ENCODE measurements at regions not wholly inside any gene's neighbourhood (a gene's known extent, or its start where the extent isn't known, plus 50 kb on each side); places are given as distances from the start of the nearest gene placed in this dataset.

DNA sequence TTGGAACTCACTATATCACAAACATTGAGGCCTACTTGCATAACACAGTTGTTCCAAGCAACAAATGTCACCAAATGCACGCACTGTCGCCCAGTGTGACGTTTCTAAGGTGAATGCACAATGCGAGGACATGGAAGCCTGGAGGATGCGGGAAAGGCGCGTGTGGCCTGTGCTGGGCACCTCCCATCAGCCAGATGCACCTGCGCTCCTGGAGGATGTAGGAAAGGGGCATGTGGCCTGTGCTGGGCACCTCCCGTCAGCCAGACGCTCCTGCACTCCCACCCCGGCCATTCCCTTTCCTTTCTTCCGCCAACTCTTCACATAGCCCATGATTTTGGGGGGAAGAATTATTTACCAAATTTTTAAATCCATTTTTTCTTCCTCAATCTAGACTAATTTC, 202.4 kb upstream of the SOX1 start:
- H3K4me3 Mint-ChIP-seq, result no peak overlapping the region
- peaks cover 42% of the 10 kb centered on the region for H3K27me3 Mint-ChIP-seq (ENCODE audit: low read depth, poor library complexity)

DNA sequence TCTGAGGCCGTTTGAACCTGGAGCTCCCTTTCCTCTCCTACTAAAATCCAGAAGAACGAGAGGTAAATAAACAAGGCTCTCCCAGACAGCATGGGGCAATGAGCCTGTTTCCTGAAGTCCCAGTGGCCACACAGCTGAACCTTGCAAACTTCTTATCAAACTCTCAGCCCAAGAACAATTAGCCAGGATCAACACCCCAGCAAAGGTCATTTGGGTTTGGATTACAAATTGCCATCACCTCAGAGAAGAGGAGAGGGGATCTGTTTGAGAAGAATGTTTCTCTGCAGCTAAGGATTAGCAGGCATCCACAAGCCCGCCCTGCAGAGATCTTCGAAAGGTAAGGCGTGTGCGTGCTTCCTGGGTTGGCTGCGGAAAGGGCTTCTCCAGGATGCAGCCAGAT, 201.9 kb upstream of the SOX1 start:
- Mint-ChIP-seq H3K36me3 (ENCODE audit: low read depth) (no peaks in the 10 kb centered on the region), H3K27me3 (ENCODE audit: low read depth, poor library complexity) (peaks cover 46% of the 10 kb centered on the region), H3K27ac (no peak overlapping the region), H3K9me3 (peaks cover 37% of the 10 kb centered on the region), H3K4me1 (peaks cover 14% of the 10 kb centered on the region), H3K4me3 (no peak overlapping the region)
- DNase-seq, result no peak
- TF ChIP-seq, protein P1, sequence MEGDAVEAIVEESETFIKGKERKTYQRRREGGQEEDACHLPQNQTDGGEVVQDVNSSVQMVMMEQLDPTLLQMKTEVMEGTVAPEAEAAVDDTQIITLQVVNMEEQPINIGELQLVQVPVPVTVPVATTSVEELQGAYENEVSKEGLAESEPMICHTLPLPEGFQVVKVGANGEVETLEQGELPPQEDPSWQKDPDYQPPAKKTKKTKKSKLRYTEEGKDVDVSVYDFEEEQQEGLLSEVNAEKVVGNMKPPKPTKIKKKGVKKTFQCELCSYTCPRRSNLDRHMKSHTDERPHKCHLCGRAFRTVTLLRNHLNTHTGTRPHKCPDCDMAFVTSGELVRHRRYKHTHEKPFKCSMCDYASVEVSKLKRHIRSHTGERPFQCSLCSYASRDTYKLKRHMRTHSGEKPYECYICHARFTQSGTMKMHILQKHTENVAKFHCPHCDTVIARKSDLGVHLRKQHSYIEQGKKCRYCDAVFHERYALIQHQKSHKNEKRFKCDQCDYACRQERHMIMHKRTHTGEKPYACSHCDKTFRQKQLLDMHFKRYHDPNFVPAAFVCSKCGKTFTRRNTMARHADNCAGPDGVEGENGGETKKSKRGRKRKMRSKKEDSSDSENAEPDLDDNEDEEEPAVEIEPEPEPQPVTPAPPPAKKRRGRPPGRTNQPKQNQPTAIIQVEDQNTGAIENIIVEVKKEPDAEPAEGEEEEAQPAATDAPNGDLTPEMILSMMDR (IDR thresholded peaks at IDR 0.05), result no peak

More for the DNA sequence above, 202.4 kb upstream of the SOX1 start:
- Mint-ChIP-seq H3K4me1 (peaks cover 19% of the 10 kb centered on the region), H3K27ac (no peak overlapping the region), H3K9me3 (peaks cover 37% of the 10 kb centered on the region), H3K36me3 (ENCODE audit: low read depth) (no peaks in the 10 kb centered on the region)
- TF ChIP-seq, protein P1 (IDR thresholded peaks at IDR 0.05), result no peak
- DNase-seq, result no peak

- Mint-ChIP-seq H3K4me1 (peaks cover 8% of the 10 kb centered on the region), H3K27ac (no peak overlapping the region), H3K4me3 (no peak overlapping the region), H3K27me3 (ENCODE audit: low read depth, poor library complexity) (peaks cover 45% of the 10 kb centered on the region), H3K36me3 (ENCODE audit: low read depth) (no peaks in the 10 kb centered on the region), H3K9me3 (peaks cover 31% of the 10 kb centered on the region)
- TF ChIP-seq, protein P1 (IDR thresholded peaks at IDR 0.05), result no peak
- no peak for DNase-seq
These were observed 201.1 kb upstream of the SOX1 start for GRCh38 chr13:111865826-111866225.

- H3K36me3 Mint-ChIP-seq (ENCODE audit: low read depth), result no peaks in the 10 kb centered on the region
- H3K9me3 Mint-ChIP-seq, result peaks cover 23% of the 10 kb centered on the region
- no peak overlapping the region for H3K4me3 Mint-ChIP-seq
- DNase-seq, result no peak
- no peak overlapping the region for H3K27ac Mint-ChIP-seq
- H3K27me3 Mint-ChIP-seq (ENCODE audit: low read depth, poor library complexity), result peaks cover 49% of the 10 kb centered on the region
- TF ChIP-seq, protein P1 (IDR thresholded peaks at IDR 0.05), result no peak
- H3K4me1 Mint-ChIP-seq, result peaks cover 8% of the 10 kb centered on the region
These were observed 200.2 kb upstream of the SOX1 start for GRCh38 chr13:111866731-111867245.

- DNase-seq, result no peak
- peaks cover 8% of the 10 kb centered on the region for H3K4me1 Mint-ChIP-seq
- H3K36me3 Mint-ChIP-seq (ENCODE audit: low read depth), result no peaks in the 10 kb centered on the region
- H3K27me3 Mint-ChIP-seq (ENCODE audit: low read depth, poor library complexity), result peaks cover 54% of the 10 kb centered on the region
- no peak overlapping the region for H3K27ac Mint-ChIP-seq
- H3K4me3 Mint-ChIP-seq, result no peak overlapping the region
- peaks cover 23% of the 10 kb centered on the region for H3K9me3 Mint-ChIP-seq
- TF ChIP-seq, protein P1 (IDR thresholded peaks at IDR 0.05), result no peak
These were observed 199.3 kb upstream of the SOX1 start for GRCh38 chr13:111867657-111868056.

GRCh38 chr13:111868716-111869115, 198.2 kb upstream of the SOX1 start:
- Mint-ChIP-seq H3K4me1 (peaks cover 8% of the 10 kb centered on the region), H3K9me3 (peaks cover 23% of the 10 kb centered on the region), H3K27me3 (ENCODE audit: low read depth, poor library complexity) (peaks cover 54% of the 10 kb centered on the region), H3K27ac (no peak overlapping the region), H3K36me3 (ENCODE audit: low read depth) (no peaks in the 10 kb centered on the region), H3K4me3 (no peak overlapping the region)
- DNase-seq, result no peak
- TF ChIP-seq, protein P1 (IDR thresholded peaks at IDR 0.05), result no peak
